ENCODE measurements at regions not wholly inside any gene's neighbourhood (a gene's known extent, or its start where the extent isn't known, plus 50 kb on each side); places are given as distances from the start of the nearest gene placed in this dataset.

DNA sequence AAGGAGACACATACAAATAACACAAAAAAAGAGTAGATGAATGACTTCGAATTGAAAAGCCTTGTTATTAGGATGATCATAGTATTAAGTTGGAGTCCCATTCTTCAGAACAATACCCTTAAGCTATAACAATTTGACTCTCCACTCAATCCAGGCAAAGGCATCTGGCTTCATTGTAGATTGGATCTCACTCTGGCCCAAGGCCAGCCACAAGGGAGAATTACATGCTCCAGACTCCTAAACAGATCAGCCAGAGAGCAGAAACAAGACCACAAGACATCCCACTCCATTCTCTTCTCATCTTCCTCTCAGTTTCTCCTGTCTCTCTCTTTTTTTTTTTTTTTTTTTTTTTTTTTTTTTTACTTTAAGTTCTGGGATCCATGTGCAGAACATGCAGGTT lies 213.9 kb downstream of the DHX15 start:
- H3K4me3 ChIP-seq, result no peak overlapping the region
- intact Hi-C loops (cut with DNase I), result no loop called here
- DNase-seq (no peak), ATAC-seq (no peak)
- no peaks in the 10 kb centered on the region for H3K36me3 ChIP-seq (replicated peaks in 1 of 2; ENCODE audit: insufficient read depth in 1 of 2, low read depth in 2 of 2)
- peaks cover 17% of the 10 kb centered on the region for H3K4me1 ChIP-seq
- WGBS, 2 donors, result 35 to 47% methylated on average over 1 of the region's 1 CpG
- no peaks in the 10 kb centered on the region for H3K27me3 ChIP-seq
- no peak overlapping the region for H3K27ac ChIP-seq
- TF ChIP-seq, protein P1, sequence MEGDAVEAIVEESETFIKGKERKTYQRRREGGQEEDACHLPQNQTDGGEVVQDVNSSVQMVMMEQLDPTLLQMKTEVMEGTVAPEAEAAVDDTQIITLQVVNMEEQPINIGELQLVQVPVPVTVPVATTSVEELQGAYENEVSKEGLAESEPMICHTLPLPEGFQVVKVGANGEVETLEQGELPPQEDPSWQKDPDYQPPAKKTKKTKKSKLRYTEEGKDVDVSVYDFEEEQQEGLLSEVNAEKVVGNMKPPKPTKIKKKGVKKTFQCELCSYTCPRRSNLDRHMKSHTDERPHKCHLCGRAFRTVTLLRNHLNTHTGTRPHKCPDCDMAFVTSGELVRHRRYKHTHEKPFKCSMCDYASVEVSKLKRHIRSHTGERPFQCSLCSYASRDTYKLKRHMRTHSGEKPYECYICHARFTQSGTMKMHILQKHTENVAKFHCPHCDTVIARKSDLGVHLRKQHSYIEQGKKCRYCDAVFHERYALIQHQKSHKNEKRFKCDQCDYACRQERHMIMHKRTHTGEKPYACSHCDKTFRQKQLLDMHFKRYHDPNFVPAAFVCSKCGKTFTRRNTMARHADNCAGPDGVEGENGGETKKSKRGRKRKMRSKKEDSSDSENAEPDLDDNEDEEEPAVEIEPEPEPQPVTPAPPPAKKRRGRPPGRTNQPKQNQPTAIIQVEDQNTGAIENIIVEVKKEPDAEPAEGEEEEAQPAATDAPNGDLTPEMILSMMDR (IDR thresholded peaks at IDR 0.05), result no peak
- no peak for TF ChIP-seq POLR2A (IDR thresholded peaks at IDR 0.05)
- no peaks in the 10 kb centered on the region for H3K9me3 ChIP-seq

DNA sequence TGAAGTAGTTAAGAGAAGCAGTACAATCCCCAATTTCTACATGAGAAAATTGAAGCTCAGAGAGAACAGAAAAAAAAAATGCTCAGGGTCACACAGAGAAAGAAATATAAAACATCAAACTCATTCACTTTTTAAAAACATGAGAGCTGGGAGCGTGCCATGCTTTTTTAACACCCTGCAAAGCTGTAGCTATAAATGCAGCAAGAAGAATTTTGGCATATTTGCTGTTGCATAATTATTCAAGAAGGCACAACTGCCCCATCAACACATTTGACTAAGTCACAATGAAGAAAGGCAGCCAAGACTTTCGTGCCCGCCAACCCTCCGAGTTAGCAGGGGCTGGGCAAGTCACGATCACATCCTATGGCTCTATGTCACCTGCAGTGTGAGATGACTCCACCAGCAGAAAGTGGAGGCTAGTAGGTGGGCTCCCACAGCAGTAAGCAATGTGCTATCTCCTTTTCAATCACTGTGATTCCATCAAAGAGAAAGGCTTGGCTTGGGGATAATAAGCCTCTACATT lies 214.8 kb downstream of the DHX15 start:
- H3K4me3 ChIP-seq, result no peak overlapping the region
- no peak for DNase-seq
- no peak for ATAC-seq
- intact Hi-C loops (cut with DNase I), result no loop called here
- H3K9me3 ChIP-seq, result no peaks in the 10 kb centered on the region
- no peaks in the 10 kb centered on the region for H3K36me3 ChIP-seq (replicated peaks in 1 of 2; ENCODE audit: insufficient read depth in 1 of 2, low read depth in 2 of 2)
- 66 to 83% methylated on average over 5 of the region's 5 CpGs for WGBS, 2 donors
- no peaks in the 10 kb centered on the region for H3K27me3 ChIP-seq
- peaks cover 17% of the 10 kb centered on the region for H3K4me1 ChIP-seq
- no peak overlapping the region for H3K27ac ChIP-seq
- TF ChIP-seq, protein P1 (IDR thresholded peaks at IDR 0.05), result no peak
- no peak for TF ChIP-seq POLR2A (IDR thresholded peaks at IDR 0.05)

DNA sequence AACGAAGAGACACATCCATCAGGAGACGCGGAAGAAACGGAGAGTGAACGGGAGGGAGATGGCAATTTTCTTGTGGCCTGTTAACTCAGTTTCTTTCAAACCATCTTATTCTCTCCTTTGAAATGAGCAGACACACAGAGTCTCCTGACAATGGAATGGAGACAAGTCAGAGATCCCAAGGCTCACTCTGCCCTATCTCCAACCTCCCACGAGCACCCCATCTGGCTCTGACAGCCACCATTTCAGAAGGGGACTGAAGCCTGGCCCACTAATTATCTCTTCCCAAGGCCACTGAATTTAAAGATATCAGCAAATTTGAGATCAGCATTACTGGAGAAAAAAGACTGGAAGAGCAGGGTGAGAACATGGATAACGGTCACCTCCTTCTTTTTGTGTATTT lies 215.6 kb downstream of the DHX15 start:
- DNase-seq, result no peak
- H3K36me3 ChIP-seq (replicated peaks in 1 of 2; ENCODE audit: insufficient read depth in 1 of 2, low read depth in 2 of 2), result no peaks in the 10 kb centered on the region
- ATAC-seq, result no peak
- H3K27me3 ChIP-seq, result no peaks in the 10 kb centered on the region
- TF ChIP-seq, protein P1 (IDR thresholded peaks at IDR 0.05), result no peak
- no peak for TF ChIP-seq POLR2A (IDR thresholded peaks at IDR 0.05)
- WGBS, 2 donors, result 83 to 86% methylated on average over 7 of the region's 7 CpGs
- no peaks in the 10 kb centered on the region for H3K9me3 ChIP-seq
- H3K4me1 ChIP-seq, result peaks cover 14% of the 10 kb centered on the region
- H3K27ac ChIP-seq, result no peak overlapping the region
- intact Hi-C loops (cut with DNase I), result no loop called here
- H3K4me3 ChIP-seq, result no peak overlapping the region

DNA sequence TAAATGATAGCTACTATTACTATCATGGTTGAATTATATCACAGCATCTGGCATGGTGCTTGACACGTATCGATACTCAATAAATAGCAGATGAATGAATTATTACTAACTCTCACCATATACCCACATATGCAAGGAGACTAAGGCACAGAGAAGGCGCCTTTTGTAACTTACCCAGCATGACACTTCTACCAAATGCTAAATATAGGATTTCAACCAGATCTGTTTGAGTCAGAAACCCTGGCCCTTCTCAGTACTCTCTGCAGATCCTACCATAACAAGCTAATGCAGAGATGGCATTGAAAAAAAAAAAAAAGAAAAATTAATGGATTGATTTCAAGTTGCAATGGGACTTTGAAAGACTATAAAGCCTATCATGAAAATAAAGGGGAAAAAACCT lies 219.5 kb downstream of the DHX15 start:
- TF ChIP-seq POLR2A (IDR thresholded peaks at IDR 0.05), result no peak
- TF ChIP-seq, protein P1 (IDR thresholded peaks at IDR 0.05), result no peak
- ATAC-seq (no peak), DNase-seq (no peak)
- WGBS, 2 donors, result 84 to 85% methylated on average over 3 of the region's 3 CpGs
- Histone ChIP-seq H3K9me3 (no peaks in the 10 kb centered on the region), H3K27ac (no peak overlapping the region), H3K4me3 (no peak overlapping the region), H3K27me3 (no peaks in the 10 kb centered on the region), H3K4me1 (no peaks in the 10 kb centered on the region), H3K36me3 (replicated peaks in 1 of 2; ENCODE audit: insufficient read depth in 1 of 2, low read depth in 2 of 2) (no peaks in the 10 kb centered on the region)
- intact Hi-C loops (cut with DNase I), result no loop called here

DNA sequence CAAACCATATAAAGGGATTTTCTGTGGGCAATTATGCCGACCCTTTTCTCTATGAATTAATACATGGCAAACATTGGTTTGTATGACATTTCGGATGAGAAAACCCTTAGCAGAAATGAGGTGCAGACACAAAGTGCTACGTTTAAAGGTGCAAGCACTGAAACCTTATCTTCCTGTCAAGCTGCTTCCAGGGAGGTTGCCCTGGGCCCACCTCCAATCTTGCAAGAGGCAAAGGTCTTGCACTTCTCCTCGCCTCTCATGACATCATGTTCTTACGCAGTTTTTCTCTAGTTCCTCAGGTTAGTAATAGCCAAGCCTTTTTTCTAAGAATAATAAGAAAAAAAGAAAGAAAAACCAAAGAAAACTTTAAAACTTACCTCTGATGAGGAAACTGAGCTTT lies 220.1 kb downstream of the DHX15 start:
- ATAC-seq (no peak), DNase-seq (no peak)
- Histone ChIP-seq H3K27me3 (no peaks in the 10 kb centered on the region), H3K4me3 (no peak overlapping the region), H3K27ac (no peak overlapping the region), H3K36me3 (replicated peaks in 1 of 2; ENCODE audit: insufficient read depth in 1 of 2, low read depth in 2 of 2) (no peaks in the 10 kb centered on the region), H3K4me1 (no peaks in the 10 kb centered on the region), H3K9me3 (no peaks in the 10 kb centered on the region)
- 57 to 74% methylated on average over 5 of the region's 5 CpGs for WGBS, 2 donors
- intact Hi-C loops (cut with DNase I), result no loop called here
- TF ChIP-seq, protein P1 (IDR thresholded peaks at IDR 0.05), result no peak
- no peak for TF ChIP-seq POLR2A (IDR thresholded peaks at IDR 0.05)
